ENCODE measurements at regions not wholly inside any gene's neighbourhood (a gene's known extent, or its start where the extent isn't known, plus 50 kb on each side); places are given as distances from the start of the nearest gene placed in this dataset.

DNA sequence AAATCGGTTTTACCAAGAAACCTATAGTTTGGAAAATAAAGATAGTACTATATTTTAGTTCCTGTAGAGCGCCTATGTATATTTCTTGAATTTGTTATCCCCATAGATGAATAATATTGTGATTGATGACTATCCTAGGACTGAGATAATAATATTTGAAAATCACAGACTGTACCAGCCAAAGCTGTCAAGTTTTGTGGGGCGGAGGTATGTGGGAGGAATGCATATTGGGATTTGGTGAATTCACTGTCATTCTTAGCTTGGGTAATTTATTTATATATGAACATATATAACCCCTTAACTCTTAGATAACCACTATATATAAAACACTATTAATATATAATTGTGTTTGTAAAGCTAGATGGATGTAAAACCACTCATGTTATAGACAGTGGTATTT is 205.5 kb upstream of the ARSJ start:
- DNase-seq = no peak

DNA sequence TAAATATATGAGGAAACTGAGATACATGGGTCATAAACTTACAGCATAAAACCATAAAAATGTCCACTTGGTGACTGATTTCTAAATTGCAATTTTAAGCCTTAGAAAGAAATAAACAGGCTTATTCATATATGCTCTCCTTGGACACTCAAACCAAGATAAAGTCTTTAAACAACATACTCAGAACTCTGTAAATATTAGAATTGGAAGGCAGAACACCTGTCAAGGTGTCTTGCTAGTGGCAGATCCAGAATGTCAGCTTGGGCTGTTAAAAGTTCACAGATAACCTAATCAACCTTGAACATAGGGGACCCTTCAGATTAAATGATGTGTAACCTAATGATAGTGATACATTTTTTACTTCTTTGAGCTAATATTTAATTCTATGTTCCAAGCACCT is 208.1 kb upstream of the ARSJ start:
- DNase-seq = no peak

DNA sequence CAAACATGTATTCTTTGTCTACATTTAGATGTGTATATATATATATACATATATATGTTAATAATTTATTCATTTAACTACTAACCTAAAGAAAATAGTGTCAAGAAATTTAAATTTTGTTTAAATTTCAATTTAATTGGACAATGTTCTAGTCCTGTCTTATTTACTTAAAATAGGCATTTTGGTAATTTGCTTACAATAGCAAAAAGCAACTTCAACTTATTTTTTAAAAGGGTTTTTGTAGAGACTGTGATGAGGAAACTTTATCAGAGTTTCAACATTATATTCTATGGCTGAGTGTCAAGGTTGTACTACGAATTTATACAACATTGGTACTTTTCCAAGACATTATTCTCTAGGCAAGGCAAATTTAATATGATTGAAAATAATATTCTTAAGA is 212.0 kb upstream of the ARSJ start:
- no peak for DNase-seq

DNA sequence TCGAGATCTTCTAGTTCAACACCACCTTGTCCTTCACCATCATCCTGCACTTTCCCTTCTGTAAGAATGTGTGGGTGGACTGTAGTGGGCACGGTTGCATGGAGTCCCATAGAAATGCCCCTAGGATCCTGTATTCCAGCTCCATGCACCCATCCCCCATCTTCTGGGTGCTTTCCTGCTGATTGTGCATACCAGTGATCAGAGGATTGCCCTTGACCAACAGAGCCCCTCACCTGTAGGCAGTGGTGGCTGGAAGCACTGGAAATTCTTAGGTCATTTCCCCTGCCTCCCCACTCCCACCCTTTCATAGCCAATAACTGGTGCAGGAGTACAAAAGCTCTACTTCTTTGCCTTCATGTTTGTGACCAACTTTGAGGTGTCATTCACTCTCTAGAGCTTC is 213.4 kb upstream of the ARSJ start:
- DNase-seq = no peak

DNA sequence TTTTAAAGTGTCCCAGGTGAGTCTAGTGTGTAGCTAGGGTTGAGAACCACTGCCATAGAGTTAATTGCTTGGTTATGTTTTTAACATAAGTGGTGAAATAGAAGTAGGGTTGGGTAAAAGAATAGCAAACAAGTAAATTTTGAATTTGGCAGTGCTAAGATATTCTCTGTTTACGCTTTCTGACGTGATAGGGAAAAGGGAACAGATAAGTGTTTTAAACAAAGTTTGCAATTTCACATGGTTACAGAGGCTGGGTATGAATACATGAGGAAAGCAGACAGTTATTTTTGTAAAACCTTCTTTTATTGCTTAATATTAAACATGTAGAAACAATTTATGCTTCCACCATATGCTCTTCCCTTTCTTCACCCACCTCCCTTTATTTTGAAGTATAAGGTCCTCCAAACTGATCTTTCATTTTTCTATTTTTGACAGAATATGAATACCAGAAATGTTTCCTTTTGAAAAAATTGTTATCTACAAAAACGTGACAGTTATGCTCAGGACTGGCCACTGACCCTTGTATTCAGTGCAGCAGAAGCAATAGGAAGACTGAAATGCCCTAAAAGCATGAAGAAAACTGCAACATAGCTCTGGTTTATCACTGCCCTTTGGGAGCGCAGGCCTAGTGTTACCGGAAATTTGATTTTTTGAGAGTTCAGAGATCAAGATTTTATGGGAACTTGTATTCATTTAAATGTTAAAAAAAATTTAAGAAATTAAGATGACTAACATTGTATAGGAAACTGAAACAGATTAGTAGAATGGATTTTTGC is 214.4 kb upstream of the ARSJ start:
- DNase-seq = no peak

DNA sequence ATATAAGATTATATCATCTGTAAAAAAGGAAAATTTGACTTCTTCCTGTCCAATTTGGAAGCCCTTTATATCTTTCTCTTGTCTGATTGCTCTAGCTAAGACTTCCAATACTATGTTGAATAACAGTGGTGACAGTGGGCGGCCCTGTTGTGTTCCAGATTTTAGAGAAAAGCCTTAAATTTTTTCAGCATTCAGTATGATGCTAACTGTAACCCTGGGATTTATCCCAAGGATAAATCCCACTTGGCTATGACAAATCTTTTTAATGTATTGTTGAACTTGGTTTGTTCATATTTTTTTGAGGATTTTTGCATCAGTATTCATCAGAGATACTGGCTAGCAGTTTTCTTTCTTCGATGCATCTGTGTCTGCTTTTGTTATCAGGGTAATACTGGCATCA is 217.2 kb upstream of the ARSJ start:
- no peak for DNase-seq

DNA sequence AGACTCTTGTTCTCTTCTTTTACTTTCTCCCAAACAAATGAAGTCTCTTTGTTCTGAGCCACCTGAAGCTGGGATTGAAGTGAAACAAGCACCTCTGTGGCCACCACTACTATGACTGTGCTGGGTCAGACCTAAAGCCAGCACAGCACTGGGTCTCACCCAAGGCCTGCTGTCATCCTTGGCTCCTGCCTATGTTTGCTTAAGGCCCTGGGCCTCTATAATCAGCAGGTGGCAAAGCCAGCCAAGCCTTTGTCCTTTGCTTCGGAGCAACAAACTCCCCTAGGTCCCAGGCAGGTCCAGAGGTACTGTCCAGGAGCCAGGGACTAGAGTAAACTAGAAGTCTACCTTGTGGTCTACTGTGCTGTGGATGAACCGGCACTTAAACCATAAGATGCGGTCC is 220.6 kb upstream of the ARSJ start:
- no peak for DNase-seq

DNA sequence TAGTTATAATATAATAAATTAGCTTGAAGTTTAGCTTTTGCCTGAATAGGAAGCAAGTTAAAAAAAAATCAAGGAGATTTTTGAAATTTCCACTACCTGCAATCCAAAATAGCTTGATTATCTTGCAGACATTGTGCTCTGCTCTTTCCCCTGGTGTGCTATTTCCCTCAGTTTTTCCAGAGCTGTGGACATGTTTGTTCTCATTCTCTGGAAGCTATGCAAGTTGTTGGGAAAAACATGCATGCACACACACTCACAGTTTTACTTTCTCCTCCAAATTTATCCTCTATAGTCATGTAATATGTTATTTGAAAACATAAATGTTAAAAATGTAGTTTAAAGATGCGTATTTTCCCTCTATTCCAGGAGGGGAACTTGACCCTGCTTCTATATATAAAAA is 225.8 kb upstream of the ARSJ start:
- DNase-seq = no peak

DNA sequence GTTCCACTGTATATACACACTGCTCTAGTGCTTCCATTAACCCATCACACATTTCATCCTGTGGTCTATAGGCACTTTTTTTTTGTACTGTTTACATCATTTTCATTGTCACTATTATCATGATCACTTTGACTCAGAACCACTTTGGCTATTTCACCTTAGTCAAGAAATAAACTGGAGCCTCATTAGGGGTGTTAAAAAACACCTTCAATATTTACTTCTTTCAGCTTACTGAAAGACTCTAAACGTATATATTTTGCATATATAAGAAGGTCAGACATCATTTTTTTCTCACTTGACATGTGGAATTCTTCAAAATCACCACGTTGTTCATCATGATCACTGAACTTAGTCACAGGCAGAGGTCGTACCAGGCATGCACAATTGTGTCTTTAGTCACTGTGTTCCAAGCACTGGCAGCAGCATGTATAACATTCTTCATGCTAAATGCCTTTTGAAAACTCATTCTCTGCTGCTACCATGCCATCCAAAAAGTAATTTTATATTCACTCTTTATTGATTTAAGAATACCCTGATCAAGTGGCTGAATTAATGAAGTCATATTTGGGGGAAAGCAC is 229.2 kb upstream of the ARSJ start:
- DNase-seq = no peak

DNA sequence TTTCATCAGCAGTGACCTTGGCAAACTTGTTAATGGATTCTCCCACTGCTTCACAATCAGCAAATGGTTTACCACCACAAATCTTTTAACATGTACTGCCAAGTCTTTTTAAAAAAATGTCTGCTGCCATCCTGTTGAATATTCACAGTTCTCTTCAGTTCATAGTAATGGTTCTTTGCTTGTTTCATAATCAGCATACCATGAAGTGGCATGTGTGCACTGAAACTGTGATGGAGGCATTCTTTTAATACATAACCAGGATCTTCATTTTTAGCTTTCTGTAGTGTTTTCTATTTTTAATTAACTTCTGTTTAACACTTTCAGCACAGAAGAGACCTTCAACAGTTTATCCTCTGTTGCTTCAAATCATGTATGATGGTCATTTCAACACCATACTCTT is 230.1 kb upstream of the ARSJ start:
- no peak for DNase-seq

DNA sequence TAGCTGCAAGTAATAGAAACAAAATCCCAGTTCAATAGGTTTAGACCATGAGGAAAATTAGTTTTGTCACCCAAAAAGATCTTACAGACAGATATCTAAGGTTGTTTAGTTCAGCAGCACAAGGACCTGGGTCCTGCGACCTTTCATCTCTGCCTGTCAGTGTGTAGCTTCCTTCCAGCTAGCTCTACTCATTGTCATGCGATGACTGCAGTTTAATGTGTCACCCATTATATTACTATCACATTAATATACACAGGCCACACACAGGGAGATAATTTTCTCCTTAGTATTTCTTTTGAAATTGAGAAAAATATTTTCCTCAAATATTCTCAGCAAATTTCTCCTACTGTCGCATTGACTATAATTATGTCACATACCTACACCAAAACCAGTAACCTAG is 232.1 kb upstream of the ARSJ start:
- no peak for DNase-seq

DNA sequence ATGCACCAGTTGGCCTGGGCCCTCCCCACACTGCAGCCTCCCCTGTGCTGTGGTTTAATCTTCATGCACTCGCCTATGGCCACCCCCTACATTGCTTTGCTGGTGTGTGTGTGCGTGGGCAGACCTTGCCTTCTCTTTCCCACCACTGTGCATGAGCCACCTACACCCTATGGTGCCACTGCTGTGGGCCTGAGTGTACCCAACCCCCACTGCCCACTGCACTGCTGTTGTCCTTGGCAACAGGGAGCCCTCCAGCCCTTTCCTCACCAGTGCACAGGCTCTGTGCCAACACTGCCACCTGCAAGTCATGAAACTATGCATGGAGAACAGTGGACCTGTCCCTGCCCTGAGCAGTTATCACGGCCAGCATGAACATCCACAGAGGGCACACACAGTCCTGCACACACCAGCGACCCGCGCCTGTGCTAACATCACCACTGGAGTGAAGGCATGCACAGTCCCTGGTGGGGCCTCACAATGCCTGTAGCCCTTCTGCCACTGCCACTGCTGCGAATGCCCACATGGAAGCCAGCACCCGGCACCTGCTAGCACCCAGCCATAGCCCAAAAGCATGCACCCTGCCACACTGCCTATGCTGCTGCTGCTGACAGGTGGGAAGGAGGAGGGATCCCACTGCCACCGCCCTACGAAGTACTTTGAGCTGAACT is 237.8 kb upstream of the ARSJ start:
- no peak for DNase-seq

DNA sequence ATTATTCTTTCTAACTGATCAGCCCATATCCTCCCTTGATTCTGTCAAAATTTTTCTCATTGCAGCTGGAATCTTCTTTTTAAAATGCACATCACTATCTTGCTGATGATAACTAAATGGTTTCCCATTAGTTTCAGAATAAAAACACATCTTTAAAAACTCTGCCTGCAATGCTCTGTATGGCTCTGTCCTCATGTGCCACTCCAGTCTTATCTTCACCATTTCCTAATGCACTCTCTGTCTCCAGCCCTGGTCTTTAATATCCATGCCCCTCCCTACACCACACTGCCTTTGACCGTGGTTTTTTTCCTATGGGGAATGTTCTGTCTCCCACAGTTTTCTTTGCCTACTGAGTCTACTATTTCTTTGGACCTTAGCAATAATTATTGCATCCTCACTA is 244.1 kb upstream of the ARSJ start:
- no peak for DNase-seq

DNA sequence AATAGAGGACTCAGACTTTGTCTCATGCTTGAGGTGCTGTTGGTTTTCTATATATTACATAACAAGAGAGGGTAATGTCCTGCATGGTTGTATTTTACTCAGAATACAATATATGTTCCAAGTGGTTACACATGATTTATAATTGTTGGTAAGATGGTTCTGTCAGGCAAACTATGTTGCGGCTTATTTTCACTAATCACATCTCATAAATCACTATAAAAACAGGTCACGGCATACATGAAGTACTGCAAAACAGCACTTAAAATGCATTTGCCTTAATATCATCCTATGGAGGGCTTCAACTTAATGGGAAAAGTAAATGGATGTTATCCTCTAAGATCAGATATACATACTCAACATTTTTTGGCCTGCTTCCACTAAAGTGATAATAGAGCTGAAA is 246.0 kb upstream of the ARSJ start:
- no peak for DNase-seq

DNA sequence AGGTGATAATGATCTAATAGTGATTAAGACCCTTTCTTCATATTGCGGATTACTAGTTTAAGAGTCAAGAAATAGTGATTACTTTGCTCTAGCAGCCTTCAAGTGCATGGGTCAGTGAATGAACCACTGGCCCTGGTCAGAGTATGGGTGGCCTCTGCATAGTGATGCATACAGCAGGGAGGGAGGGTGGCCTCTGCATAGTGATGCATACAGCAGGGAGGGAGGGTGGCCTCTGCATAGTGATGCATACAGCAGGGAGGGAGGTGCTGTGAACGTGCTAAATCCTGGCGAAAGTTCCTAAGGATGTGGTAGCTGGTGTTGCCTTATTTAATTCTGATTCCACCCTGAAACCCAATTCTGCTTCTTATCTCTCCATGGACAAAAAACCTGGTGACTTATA is 246.7 kb upstream of the ARSJ start:
- DNase-seq = no peak

DNA sequence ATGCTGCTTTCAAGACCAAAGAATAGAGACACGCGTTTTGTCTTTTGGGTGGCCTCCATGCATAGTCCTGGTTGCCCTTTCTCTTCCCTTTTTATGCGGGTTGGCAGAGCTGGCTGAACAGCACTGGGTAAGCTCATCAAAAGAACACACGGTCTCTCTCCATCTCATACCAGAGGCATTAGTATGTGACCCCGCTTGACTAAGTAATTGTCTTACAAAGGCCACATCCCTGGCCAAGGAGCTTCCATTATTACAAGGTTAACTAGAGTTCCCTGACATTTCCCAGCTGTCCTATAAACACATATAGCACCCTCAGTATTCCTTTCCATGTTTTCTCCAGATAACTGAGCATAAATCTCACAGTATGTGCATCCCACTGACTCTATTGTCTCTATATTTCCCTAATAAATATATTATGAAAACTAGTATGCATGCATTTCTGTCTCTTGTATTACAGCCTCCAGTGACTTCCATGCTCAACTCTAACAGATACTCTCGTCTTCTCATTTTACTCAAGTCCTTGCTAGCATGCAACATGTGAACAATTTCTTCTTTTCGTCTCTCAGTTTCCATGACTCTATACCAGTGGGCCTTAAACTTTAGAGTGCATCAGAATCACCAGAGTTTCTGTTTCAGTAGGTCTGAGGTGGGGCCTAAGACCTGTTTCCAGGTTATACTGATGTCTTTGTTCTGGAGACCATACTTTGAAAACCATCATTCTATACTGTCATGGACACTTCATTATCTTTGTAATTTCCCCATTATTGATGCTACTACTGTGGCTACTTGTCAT is 247.7 kb upstream of the ARSJ start:
- no peak for DNase-seq

DNA sequence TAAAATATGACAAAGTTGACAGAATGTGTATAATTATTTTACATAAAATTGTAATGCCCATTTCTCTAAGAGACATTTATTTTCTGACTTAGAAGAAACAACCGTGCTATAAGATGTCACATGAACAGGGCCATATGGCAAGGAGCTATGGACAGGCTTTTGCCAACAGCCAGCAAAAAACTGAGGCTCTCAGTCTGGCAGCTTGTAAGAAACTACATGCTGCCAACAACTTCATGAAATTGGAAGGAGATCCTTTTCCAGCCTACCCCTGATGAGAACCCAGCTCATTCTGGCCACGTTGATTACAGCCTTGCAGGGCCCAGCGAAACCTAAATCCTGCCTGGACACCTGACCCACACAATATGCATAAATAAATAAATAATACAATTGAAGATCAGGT is 250.3 kb upstream of the ARSJ start:
- no peak for DNase-seq

DNA sequence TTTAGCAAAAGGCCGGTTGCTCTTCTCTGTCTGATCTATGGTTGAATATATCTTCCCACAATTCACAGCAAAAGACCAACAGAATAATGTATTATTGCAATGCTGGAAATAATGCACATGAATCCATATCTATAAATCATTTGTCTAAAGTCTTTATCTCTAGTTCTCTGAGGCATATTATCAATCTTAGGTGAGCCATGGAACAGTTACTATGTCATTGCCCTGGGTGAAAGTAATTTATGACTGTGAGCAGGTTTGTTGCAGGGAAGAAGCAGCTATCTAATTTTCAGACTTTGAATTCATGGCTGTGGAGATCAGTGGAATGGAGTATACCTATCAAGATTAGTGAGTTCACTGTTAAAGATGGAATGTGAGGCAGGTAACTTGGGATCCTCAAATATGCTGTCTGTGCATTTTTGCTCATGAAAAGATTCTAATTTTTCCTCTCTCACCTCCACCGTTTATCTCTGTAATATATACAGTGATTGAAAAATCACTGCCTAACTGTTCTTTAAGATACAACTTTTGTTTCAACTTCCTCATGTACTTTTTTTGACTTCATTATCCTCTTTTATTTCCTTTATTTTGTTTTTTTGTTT is 256.8 kb upstream of the ARSJ start:
- DNase-seq = no peak

DNA sequence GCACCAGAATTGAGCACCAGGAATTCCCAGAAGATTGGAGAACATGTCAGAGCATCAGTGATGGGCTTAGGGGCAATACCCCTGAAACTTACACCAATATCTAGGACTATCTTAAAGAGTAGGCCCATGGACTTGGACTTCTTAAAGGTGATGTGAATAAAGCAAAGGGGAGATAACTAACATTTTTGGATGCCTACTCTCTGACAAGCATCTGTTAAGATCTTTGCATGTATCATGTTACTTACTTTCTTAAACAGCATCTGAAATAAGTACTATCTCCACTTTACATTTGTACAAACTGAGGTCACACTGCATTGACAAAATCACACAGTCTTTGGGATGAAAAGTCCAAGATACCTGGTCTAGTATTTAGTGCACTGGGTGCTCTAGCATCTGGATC is 258.6 kb upstream of the ARSJ start:
- DNase-seq = no peak

DNA sequence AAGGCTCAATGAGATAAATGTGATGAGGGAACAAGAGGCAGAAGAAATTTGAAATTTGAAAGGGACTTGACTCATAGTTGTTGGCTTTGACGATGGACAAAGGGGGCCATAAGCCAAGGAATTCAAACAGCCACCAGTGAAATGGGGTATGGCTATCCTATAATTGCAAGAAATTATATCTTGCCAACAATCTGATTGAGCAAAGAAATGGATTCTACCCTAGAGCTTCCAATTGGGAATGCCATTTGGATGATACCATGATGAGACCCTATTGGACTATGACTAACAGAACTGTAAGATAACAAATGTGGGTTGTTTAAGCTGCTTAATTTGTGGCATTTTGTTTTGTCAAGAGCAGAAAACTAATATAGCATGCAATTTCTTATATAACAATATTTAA is 270.1 kb upstream of the ARSJ start:
- no peak for DNase-seq

DNA sequence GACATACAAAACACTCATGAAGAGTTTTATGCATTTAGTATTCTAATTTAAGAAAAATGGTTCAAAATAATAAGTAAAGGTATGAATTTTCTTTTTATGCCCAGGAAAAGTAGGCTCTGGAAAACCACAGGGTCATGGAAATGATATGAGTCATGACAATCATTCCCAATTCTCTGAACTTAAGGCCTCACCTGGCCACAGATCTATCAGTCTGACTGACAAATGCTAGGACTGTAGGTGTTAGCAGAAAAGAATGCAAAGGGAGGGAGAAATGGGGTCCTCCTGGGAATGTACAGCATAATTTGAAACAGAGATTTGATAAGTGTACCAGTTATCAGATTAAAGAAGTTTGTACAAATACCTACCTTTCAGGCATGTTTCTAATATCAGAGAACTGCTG is 270.5 kb upstream of the ARSJ start:
- DNase-seq = no peak

DNA sequence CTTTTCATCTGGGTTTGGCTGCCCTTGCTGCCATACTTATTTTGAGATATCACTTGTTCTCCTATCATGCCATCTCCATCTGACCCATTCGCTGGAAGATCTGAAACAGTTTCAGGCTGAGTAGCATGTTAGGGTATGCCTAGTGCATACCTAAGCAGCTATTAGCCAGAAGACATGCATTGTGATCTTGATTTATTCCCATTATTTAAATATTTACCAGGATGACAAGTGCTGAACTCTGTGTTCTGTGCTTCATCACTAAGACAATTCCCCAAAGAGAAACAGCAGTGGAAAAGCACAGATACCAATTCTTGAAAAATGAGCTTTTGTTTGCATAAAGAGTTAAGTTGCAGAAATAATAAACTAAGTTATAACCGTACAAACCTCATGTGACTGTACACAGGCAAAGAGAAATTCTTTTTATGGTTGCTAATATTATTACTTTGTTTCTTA is 271.0 kb upstream of the ARSJ start:
- no peak for DNase-seq

DNA sequence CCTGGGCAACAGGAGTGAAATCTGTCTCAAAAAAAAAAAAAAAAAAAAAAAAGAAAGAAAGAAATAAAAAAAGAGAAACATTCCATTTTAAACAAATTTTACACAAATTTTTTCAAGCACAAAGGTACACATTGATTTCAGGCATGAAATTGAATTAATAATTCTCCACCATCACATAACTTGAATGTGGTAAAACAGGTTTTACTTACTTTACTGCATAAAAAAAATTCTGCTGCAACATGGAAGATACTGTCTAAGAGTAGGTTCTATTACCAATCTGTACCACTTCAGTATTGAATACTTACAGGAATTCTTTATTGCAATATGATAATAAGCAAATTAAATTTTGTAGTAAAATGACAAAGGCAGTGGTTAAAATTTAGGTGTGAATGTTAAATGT is 271.6 kb upstream of the ARSJ start:
- no peak for DNase-seq

Data from NCI-H1930 (cell line).